Heart right ventricle (tissue), 16 donors: ENCODE measurements at regions not wholly inside any gene's neighbourhood (a gene's known extent, or its start where the extent isn't known, plus 50 kb on each side); places are given as distances from the start of the nearest gene placed in this dataset.

Experiments
- ATAC-seq, 8 donors: fragments of 200-7000 bp; cut with Tn5 transposase; one replicate each; pipeline ENCODE4 v1.9.1; 2020; ENCODE audit warnings: mild to moderate bottlenecking in 8 of 8, moderate library complexity in 8 of 8, moderate number of reproducible peaks in 1 of 8
- DNase-seq, 2 donors: peaks; one replicate each; pipeline ENCODE4 v3.0.0-alpha.2; 2020
- H3K27ac ChIP-seq, 10 donors: fragments of 200-600 bp; sonication (generic) in 2 of 10; one replicate each; pipeline versions ENCODE4 v1.5.0 to v1.8.0; 2020 to 2022; ENCODE audit warnings: mild to moderate bottlenecking in 3 of 10
- H3K27me3 ChIP-seq, 7 donors: fragments of 200-600 bp; one replicate each; pipeline ENCODE4 v1.8.0; 2021 to 2022; ENCODE audit warnings: mild to moderate bottlenecking in 2 of 7
- H3K36me3 ChIP-seq, 9 donors: fragments of 200-600 bp; sonication (generic) in 1 of 9; one replicate each; pipeline versions ENCODE4 v1.5.0 to v1.8.0; 2020 to 2022; ENCODE audit warnings: mild to moderate bottlenecking in 2 of 9
- H3K4me1 ChIP-seq, 9 donors: fragments of 200-600 bp; sonication (generic) in 1 of 9; one replicate each; pipeline versions ENCODE4 v1.5.0 to v1.8.0; 2020 to 2022; ENCODE audit warnings: mild to moderate bottlenecking in 4 of 9
- H3K4me3 ChIP-seq, 10 donors: fragments of 200-600 bp; sonication (generic) in 2 of 10; one replicate each; pipeline versions ENCODE4 v1.5.0 to v1.8.0; 2020 to 2022; ENCODE audit warnings: mild to moderate bottlenecking in 7 of 10, moderate library complexity in 2 of 10
- H3K9me3 ChIP-seq, 11 donors: fragments of 200-600 bp in 10 of 11; sonication (generic) in 2 of 11; one replicate each; pipeline versions ENCODE4 v1.5.0 to v1.8.0; 2013 to 2022; ENCODE audit warnings: mild to moderate bottlenecking in 2 of 11, control low read depth in 1 of 11, moderate library complexity in 1 of 11
- WGBS, 2 donors: extraction: QIAGEN DNeasy Blood & Tissue Kit; methylation state at CpG; one replicate each; pipeline ENCODE4 v1.1.7; 2013; ENCODE audit warnings: inconsistent platforms in 1 of 2; 5-methylcytosine and 5-hydroxymethylcytosine counted together
- intact Hi-C, 10 donors: fragments of 100-400 bp; cut with DNase I; formaldehyde crosslinking; loops; one replicate each; pipeline versions ENCODE4 v1.11.1 to v1.14.2; 2022
- TF ChIP-seq, protein P1 (sequence below), 9 donors: fragments of 200-600 bp; sonication (generic) in 2 of 9; IDR thresholded peaks; one replicate each; pipeline versions ENCODE4 v1.5.0 to v1.8.0; 2021 to 2022; ENCODE audit warnings: antibody characterized with exemption in 9 of 9, mild to moderate bottlenecking in 5 of 9, moderate library complexity in 1 of 9
- donor health status: Arrhythmogenic right ventricular cardiomyopathy.
- donor health status: ischemic (EF 13 %, LVEDD 7.1; RV severe dilation, severe dysfunction).
- donor health status: healthy with polysubstance abuse.
- donor health status: DM: no; HTN: yes; CAD: no.
- donor health status: DM: no; HTN: no; CAD: no.
- donor health status: ischemic (EF 25% LVEDD 6.9; RV normal size, moderate dysfunction).
- donor health status: ischemic (EF 25% LVEDD 5.7; RV mildly dilated, moderate dysfunction).
- donor health status: healthy.
- donor health status: DM: yes; HTN: yes; CAD: no.
- donor health status: Ischemic cardiomyopathy.
- donor health status: ischemic (EF 35%, LVEDD 5.7; RV mildly dilated, moderate dysfunction).
- donor health status: nonischemic (EF 11% LVEDD 7.7; RV severe dilation, severe dysfunction).
- donor health status: DM: yes; HTN: yes; CAD: no.
- donor health status: PGD.
- donor health status: ischemic (EF 29% LVEDD 5.4; RV normal size, mild dysfunction).
- donor health status: nonischemic (EF 23%, LVEDD 6.1; RV moderate dilation, normal function).

DNA sequence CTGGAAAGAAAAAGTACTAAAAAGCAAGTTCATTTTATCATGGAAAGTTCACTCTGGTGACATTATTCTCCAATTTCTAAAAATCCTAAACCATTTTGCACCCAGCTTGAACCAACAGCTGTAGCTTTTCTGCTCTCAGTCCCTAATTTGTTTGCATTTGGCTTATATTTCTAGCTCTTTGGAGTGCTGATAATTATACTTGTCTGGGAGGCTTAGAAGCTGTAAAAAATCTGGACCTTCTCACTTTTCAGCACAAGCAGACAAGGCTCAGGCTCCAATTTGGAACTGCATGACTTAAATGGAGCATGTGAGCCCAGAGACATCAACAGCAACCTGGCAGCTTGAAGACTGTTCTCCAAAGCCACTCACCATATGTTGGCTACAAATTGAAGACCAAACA is 170.9 kb upstream of the PCDH18 start:
- ATAC-seq, result peak in 6 of 8 donors; percentile 31 to 72 (median 56)
- no peaks in the 10 kb centered on the region for H3K27me3 ChIP-seq
- no peak overlapping the region for H3K4me3 ChIP-seq
- no peaks in the 10 kb centered on the region for H3K36me3 ChIP-seq
- peak overlapping the region in 1 of 10 donors; percentile 7 for H3K27ac ChIP-seq
- TF ChIP-seq, protein P1, sequence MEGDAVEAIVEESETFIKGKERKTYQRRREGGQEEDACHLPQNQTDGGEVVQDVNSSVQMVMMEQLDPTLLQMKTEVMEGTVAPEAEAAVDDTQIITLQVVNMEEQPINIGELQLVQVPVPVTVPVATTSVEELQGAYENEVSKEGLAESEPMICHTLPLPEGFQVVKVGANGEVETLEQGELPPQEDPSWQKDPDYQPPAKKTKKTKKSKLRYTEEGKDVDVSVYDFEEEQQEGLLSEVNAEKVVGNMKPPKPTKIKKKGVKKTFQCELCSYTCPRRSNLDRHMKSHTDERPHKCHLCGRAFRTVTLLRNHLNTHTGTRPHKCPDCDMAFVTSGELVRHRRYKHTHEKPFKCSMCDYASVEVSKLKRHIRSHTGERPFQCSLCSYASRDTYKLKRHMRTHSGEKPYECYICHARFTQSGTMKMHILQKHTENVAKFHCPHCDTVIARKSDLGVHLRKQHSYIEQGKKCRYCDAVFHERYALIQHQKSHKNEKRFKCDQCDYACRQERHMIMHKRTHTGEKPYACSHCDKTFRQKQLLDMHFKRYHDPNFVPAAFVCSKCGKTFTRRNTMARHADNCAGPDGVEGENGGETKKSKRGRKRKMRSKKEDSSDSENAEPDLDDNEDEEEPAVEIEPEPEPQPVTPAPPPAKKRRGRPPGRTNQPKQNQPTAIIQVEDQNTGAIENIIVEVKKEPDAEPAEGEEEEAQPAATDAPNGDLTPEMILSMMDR (IDR thresholded peaks at IDR 0.05), result no peak
- peak in 1 of 2 donors; percentile 11 for DNase-seq
- peaks cover 0 to 23% (median 13%) of the 10 kb centered on the region in 9 donors for H3K4me1 ChIP-seq
- intact Hi-C loops, result loop anchor here in 2 of 10 donors (10.0 kb wide), 1 partner anchor 168 kb away; the partner anchor contains the start of gene PCDH18 (in 2 of the 2)
- H3K9me3 ChIP-seq, result peaks cover 0 to 12% (median 2%) of the 10 kb centered on the region in 11 donors

DNA sequence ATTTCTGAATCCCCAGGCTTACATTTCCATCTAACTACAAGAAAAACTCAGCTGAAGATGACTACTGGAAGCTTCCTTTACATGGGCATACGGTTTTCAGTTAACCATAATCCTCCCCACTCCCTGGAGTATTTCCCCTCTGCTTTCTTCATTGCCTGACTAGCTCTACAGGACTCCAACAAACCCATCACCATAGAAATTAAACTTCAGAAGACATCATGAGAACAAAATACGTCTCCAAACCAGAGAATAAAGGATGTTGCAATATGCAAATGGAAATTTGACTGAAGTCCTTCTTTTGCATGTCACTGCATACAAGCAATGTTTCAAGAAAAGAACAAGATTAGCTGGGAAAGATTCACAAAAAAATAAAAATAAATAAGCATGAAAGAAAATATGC is 170.2 kb upstream of the PCDH18 start:
- H3K27me3 ChIP-seq, result no peaks in the 10 kb centered on the region
- no peak for DNase-seq
- TF ChIP-seq, protein P1 (IDR thresholded peaks at IDR 0.05), result no peak
- intact Hi-C loops, result loop anchor here in 2 of 10 donors (10.0 kb wide), 1 partner anchor 168 kb away; the partner anchor contains the start of gene PCDH18 (in 2 of the 2)
- peaks cover 0 to 12% (median 2%) of the 10 kb centered on the region in 11 donors for H3K9me3 ChIP-seq
- no peak overlapping the region for H3K27ac ChIP-seq
- H3K36me3 ChIP-seq, result no peaks in the 10 kb centered on the region
- H3K4me3 ChIP-seq, result no peak overlapping the region
- 57 to 76% methylated on average over 2 of the region's 2 CpGs for WGBS, 2 donors
- peaks cover 0 to 23% (median 13%) of the 10 kb centered on the region in 9 donors for H3K4me1 ChIP-seq
- ATAC-seq, result no peak

DNA sequence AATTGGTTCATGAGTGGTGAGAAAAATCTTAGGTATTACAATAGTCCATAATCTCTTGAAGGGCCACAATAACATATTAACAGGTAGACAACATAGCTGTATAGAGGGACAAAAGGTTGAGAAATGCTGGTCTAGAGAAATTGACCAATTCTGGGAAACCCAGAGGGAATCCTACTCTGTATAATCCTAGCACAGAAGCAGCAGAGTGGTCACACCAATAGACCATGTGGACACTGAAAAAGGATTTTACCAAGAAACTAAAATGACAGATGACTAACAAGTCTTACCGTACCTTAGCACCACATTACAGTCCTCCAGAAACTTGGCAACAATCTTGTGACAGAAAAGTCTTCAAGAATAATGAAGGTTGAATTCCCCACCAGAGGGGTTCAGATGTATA is 169.1 kb upstream of the PCDH18 start:
- Histone ChIP-seq H3K27me3 (no peaks in the 10 kb centered on the region), H3K9me3 (peaks cover 0 to 12% (median 2%) of the 10 kb centered on the region in 11 donors), H3K4me1 (peaks cover 0 to 23% (median 13%) of the 10 kb centered on the region in 9 donors), H3K27ac (peak overlapping the region in 1 of 10 donors; percentile 39), H3K36me3 (no peaks in the 10 kb centered on the region), H3K4me3 (no peak overlapping the region)
- DNase-seq (no peak), ATAC-seq (no peak)
- TF ChIP-seq, protein P1 (IDR thresholded peaks at IDR 0.05), result no peak
- intact Hi-C loops, result loop anchor here in 2 of 10 donors (10.0 kb wide), 1 partner anchor 167 kb away; the partner anchor contains the start of gene PCDH18 (in 2 of the 2)
- 96 to 100% methylated on average over 1 of the region's 1 CpG for WGBS, 2 donors

DNA sequence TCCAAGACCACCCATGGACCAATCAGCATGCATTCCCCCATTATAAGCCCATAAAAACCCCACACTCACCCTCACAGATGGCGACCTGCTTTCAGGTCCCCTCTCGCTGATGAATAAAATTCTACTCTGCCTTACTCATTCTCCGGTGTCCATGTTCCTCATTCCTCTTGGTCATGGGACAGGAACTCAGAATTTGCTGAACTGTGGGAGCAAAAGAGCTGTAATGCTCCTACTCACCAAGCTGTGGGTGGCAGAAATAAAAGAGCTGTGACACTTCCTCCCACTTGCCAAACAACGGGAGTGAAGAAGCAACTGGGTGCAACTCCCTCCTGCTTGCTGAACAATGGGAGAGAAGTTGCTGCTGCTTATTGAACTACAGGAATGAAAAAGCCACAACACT is 168.5 kb upstream of the PCDH18 start:
- Histone ChIP-seq H3K36me3 (no peaks in the 10 kb centered on the region), H3K27me3 (no peaks in the 10 kb centered on the region), H3K4me3 (peak overlapping the region in 1 of 10 donors; percentile 27), H3K4me1 (peaks cover 0 to 18% (median 10%) of the 10 kb centered on the region in 9 donors), H3K27ac (peak overlapping the region in 2 of 10 donors; percentile 40 to 63), H3K9me3 (peaks cover 0 to 12% (median 2%) of the 10 kb centered on the region in 11 donors)
- intact Hi-C loops, result loop anchor here in 2 of 10 donors (10.0 kb wide), 1 partner anchor 166 kb away; the partner anchor contains the start of gene PCDH18 (in 2 of the 2)
- peak in 2 of 8 donors; percentile 15 to 47 for ATAC-seq
- TF ChIP-seq, protein P1 (IDR thresholded peaks at IDR 0.05), result no peak
- no peak for DNase-seq
- WGBS, 2 donors, result 88 to 92% methylated on average over 4 of the region's 4 CpGs
